ENCODE measurements at regions not wholly inside any gene's neighbourhood (a gene's known extent, or its start where the extent isn't known, plus 50 kb on each side); places are given as distances from the start of the nearest gene placed in this dataset.

DNA sequence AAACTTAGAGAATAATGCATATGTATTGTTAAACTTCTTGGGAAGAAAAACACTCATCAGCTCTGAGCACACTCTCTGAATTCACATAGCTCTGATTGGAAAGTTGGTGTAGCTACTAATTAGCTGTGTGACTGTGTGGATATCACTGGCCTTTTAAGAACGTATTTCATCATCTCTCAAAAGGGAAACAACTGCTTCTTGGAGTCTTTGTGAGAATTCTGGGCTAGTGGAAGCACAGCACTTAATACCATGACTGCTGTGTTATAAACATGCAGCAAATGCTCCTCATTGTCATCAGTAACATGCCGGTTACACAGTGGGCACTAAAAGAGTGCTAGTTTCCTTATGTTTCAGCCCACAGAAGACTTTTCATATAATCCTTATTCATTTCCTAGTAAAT lies 220.9 kb upstream of the CSNK1A1L start:
- TF ChIP-seq, protein P1, sequence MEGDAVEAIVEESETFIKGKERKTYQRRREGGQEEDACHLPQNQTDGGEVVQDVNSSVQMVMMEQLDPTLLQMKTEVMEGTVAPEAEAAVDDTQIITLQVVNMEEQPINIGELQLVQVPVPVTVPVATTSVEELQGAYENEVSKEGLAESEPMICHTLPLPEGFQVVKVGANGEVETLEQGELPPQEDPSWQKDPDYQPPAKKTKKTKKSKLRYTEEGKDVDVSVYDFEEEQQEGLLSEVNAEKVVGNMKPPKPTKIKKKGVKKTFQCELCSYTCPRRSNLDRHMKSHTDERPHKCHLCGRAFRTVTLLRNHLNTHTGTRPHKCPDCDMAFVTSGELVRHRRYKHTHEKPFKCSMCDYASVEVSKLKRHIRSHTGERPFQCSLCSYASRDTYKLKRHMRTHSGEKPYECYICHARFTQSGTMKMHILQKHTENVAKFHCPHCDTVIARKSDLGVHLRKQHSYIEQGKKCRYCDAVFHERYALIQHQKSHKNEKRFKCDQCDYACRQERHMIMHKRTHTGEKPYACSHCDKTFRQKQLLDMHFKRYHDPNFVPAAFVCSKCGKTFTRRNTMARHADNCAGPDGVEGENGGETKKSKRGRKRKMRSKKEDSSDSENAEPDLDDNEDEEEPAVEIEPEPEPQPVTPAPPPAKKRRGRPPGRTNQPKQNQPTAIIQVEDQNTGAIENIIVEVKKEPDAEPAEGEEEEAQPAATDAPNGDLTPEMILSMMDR (IDR thresholded peaks at IDR 0.05; ENCODE audit: low read length): no peak
- no peak for TF ChIP-seq EZH2 (IDR thresholded peaks at IDR 0.05; ENCODE audit: borderline replicate concordance, low read length)
